ENCODE measurements at regions not wholly inside any gene's neighbourhood (a gene's known extent, or its start where the extent isn't known, plus 50 kb on each side); places are given as distances from the start of the nearest gene placed in this dataset.

- TF ChIP-seq, protein P1, sequence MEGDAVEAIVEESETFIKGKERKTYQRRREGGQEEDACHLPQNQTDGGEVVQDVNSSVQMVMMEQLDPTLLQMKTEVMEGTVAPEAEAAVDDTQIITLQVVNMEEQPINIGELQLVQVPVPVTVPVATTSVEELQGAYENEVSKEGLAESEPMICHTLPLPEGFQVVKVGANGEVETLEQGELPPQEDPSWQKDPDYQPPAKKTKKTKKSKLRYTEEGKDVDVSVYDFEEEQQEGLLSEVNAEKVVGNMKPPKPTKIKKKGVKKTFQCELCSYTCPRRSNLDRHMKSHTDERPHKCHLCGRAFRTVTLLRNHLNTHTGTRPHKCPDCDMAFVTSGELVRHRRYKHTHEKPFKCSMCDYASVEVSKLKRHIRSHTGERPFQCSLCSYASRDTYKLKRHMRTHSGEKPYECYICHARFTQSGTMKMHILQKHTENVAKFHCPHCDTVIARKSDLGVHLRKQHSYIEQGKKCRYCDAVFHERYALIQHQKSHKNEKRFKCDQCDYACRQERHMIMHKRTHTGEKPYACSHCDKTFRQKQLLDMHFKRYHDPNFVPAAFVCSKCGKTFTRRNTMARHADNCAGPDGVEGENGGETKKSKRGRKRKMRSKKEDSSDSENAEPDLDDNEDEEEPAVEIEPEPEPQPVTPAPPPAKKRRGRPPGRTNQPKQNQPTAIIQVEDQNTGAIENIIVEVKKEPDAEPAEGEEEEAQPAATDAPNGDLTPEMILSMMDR (IDR thresholded peaks at IDR 0.05 in 8 of 11, conservative IDR thresholded peaks at IDR 0.05 in 3 of 11), result no peak
- TF ChIP-seq POLR2A (IDR thresholded peaks at IDR 0.05) (no peak), POLR2AphosphoS5 (IDR thresholded peaks at IDR 0.05) (no peak)
These were observed 189.7 kb upstream of the TMEM45B start for GRCh38 chr11:129625930-129626329.

Data from spleen (tissue), 7 donors.